22Rv1 (cell line): ENCODE measurements at regions not wholly inside any gene's neighbourhood (a gene's known extent, or its start where the extent isn't known, plus 50 kb on each side); places are given as distances from the start of the nearest gene placed in this dataset.
"Not testable (repeated sequence)": the region's sequence is repeated elsewhere in the genome, so short reads cannot be mapped to it uniquely, and the experiment has no call there.

Experiments used
- H3K27ac ChIP-seq: fragments of 450-650 bp; 2 replicates; pipeline ENCODE4 v1.5.1; 2017
- ZFX ChIP-seq: fragments of 450-650 bp; IDR thresholded peaks from 2 replicates; pipeline ENCODE4 v1.6.1; 2017; ENCODE audit warnings: antibody characterized with exemption, borderline replicate concordance
- TF ChIP-seq, protein P1 (sequence below): fragments of 450-650 bp; IDR thresholded peaks from 2 replicates; pipeline ENCODE4 v1.5.1; 2017; ENCODE audit warnings: mild to moderate bottlenecking

GRCh38 chrX:136950211-136950610, 69.7 kb upstream of the RBMX start:
- no peak overlapping the region for H3K27ac ChIP-seq
- TF ChIP-seq, protein P1, sequence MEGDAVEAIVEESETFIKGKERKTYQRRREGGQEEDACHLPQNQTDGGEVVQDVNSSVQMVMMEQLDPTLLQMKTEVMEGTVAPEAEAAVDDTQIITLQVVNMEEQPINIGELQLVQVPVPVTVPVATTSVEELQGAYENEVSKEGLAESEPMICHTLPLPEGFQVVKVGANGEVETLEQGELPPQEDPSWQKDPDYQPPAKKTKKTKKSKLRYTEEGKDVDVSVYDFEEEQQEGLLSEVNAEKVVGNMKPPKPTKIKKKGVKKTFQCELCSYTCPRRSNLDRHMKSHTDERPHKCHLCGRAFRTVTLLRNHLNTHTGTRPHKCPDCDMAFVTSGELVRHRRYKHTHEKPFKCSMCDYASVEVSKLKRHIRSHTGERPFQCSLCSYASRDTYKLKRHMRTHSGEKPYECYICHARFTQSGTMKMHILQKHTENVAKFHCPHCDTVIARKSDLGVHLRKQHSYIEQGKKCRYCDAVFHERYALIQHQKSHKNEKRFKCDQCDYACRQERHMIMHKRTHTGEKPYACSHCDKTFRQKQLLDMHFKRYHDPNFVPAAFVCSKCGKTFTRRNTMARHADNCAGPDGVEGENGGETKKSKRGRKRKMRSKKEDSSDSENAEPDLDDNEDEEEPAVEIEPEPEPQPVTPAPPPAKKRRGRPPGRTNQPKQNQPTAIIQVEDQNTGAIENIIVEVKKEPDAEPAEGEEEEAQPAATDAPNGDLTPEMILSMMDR, result no peak
- no peak for TF ChIP-seq ZFX

DNA sequence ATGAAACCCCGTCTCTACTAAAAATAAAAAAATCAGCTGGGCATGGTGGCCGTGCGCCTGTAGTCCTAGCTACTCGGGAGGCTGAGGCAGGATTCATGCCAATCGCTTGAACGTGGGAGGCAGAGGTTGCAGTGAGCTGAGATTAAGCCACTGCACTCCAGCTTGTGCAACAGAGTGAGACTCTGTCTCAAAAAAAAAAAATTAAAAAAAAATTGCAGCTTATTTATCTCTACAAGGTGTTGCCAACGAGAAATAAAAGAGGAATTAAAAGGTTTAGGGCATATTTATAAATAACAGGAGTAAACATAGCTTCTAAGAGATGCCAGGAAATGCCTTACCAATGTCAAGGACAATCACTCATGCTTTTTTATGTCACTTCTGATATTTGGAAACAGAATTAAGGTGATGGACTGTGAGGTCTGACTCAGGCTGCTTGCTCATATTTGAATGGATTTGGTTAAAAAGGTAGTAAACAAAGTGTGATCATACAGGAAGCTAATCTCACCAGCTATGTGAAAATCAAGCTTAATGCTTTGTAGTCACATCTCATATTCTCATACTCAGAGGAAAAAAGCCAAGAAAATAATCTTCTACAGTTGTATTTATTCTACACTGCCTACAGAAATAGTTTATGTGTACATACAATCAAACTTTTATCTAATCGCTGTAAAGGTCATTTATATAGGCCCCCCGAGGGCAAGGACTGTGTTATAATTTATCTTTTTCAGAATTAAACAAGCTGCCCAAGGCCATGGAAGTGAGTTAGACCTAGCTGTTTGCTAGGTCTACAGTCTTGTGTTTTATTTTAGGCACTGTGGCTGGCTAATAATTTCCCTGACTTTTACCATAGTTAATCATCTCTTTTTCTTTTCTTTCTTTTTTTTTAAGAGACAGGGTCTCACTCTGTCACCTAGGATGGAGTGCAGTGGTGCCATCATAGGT, 61.1 kb upstream of the RBMX start:
- TF ChIP-seq, protein P1, result no peak
- no peak for TF ChIP-seq ZFX

DNA sequence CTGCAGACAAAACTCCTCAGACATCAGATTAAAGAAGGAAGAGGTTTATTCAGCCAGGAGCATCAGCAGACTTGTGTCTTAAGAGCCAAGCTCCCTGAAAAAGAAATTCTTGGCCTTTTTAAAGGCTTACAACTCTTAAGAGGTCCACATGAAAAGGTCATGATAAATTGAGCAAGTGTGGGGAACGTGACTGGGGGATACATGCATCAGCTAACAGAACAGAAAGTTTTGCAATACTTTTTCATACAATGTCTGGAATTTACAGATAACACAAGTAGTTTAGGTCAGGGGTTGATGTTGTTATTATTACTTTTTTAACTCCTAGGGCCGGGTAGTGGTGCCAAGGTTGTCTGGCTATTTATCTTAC, 55.6 kb upstream of the RBMX start:
- TF ChIP-seq, protein P1, result no peak
- no peak for TF ChIP-seq ZFX
- H3K27ac ChIP-seq, result no peak overlapping the region

More for the DNA sequence above, 61.1 kb upstream of the RBMX start:
- no peak overlapping the region for H3K27ac ChIP-seq

DNA sequence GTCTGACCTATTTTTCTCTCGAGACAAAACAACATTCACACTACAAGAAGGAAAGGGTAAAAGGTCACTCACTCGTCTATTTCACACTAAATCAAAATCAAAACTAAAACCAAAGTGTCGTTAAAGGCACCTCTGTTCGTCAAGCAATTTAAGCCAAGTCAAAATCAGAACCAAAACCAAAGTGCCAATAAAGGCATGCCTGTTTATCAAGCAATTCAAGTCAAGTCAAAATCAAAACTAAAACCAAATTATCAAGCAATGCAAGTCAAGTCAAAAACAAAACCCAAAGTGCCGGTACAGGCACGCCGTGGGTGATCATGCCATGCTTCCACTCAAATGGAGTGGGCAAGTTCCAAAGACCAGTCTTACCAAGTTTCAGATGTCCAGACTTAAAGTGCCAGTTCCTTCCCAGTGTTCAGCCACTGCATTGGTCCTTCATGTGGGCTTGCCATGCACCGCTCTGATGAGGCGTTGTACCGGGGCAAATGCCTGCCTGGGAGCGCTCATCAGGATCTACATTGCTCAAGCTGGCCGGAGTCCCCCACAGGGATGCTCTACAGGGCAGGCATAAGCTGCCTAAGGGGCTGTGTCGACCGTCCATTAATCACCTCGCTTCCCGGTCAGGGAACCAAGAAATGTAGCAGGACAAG, 55.1 kb upstream of the RBMX start:
- not testable (repeated sequence) for H3K27ac ChIP-seq

GRCh38 chrX:136934652-136935051, 54.1 kb upstream of the RBMX start:
- not testable (repeated sequence) for H3K27ac ChIP-seq

- TF ChIP-seq, protein P1, result no peak
- TF ChIP-seq ZFX, result no peak
- no peak overlapping the region for H3K27ac ChIP-seq
These were observed 53.2 kb upstream of the RBMX start for GRCh38 chrX:136933611-136934145.

DNA sequence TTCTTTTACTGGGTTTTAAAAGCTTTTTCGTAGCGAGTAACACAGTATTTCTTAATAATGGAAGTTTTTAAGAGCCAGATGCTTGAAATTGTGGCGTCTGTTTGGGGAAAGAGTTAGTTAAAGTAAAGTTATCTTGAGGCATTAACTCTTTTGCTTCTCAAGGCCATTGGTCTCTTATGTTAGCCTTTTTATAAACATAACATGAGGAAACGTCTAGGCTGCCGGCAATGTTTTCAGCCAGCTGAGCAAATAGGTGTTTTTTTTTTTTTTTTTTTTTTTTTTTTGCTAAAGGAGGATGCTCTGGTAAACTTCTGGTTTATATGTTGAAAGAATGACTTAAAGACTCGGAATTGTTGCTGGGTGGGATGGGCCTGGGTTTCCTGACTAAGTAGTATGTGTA, 51.1 kb upstream of the RBMX start:
- no peak overlapping the region for H3K27ac ChIP-seq
- TF ChIP-seq, protein P1, result no peak
- no peak for TF ChIP-seq ZFX
